Activated naive CD8-positive, alpha-beta T cell (primary cell): ENCODE measurements at regions not wholly inside any gene's neighbourhood (a gene's known extent, or its start where the extent isn't known, plus 50 kb on each side); places are given as distances from the start of the nearest gene placed in this dataset.
"Not testable (repeated sequence)": the region's sequence is repeated elsewhere in the genome, so short reads cannot be mapped to it uniquely, and the experiment has no call there.

ENCODE experiments used
- H3K27ac Mint-ChIP-seq: one replicate; pipeline ENCODE4 v1.8.0; 2021; ENCODE audit warnings: mixed read lengths
- H3K27me3 Mint-ChIP-seq: one replicate; pipeline ENCODE4 v1.8.0; 2021; ENCODE audit warnings: mixed read lengths
- H3K36me3 Mint-ChIP-seq: one replicate; pipeline ENCODE4 v1.8.0; 2021; ENCODE audit warnings: mixed read lengths
- H3K4me1 Mint-ChIP-seq: one replicate; pipeline ENCODE4 v1.8.0; 2021; ENCODE audit warnings: low read depth, mixed read lengths
- H3K4me3 Mint-ChIP-seq: one replicate; pipeline ENCODE4 v1.8.0; 2021; ENCODE audit warnings: mild to moderate bottlenecking, mixed read lengths
- H3K9me3 Mint-ChIP-seq: one replicate; pipeline ENCODE4 v1.8.0; 2021; ENCODE audit warnings: low read depth, mixed read lengths

DNA sequence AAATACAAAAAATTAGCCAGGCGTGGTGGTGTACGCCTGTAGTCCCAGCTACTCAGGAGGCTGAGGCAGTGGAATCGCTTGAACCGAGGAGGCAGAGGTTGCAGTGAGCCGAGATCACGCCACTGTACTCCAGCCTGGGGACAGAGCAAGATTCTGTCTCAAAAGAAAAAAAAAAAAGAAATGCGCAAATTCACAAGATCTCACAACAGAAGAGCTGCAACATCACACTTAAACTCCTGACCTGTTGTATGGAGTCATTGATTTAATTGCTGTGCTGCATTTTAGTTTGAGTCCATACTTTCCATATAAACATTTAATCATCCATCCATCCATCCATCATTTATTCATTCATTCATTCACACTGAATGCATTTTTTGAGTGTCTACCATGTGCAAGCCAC lies 229.7 kb downstream of the MREG start:
- H3K36me3 Mint-ChIP-seq, H3K4me3 Mint-ChIP-seq, H3K4me1 Mint-ChIP-seq, H3K27ac Mint-ChIP-seq, H3K27me3 Mint-ChIP-seq, H3K9me3 Mint-ChIP-seq: not testable (repeated sequence)

GRCh38 chr2:215782965-215783364 lies 230.4 kb downstream of the MREG start:
- no peaks in the 10 kb centered on the region for H3K4me1 Mint-ChIP-seq
- H3K27ac Mint-ChIP-seq: no peak overlapping the region
- H3K4me3 Mint-ChIP-seq: no peak overlapping the region
- H3K36me3 Mint-ChIP-seq: no peaks in the 10 kb centered on the region
- no peaks in the 10 kb centered on the region for H3K27me3 Mint-ChIP-seq
- H3K9me3 Mint-ChIP-seq: no peaks in the 10 kb centered on the region

GRCh38 chr2:215782295-215782694 lies 231.1 kb downstream of the MREG start:
- Mint-ChIP-seq H3K4me3 (no peak overlapping the region), H3K27ac (no peak overlapping the region), H3K9me3 (no peaks in the 10 kb centered on the region), H3K36me3 (no peaks in the 10 kb centered on the region), H3K4me1 (no peaks in the 10 kb centered on the region), H3K27me3 (no peaks in the 10 kb centered on the region)

- no peaks in the 10 kb centered on the region for H3K9me3 Mint-ChIP-seq
- H3K4me1 Mint-ChIP-seq: no peaks in the 10 kb centered on the region
- no peaks in the 10 kb centered on the region for H3K27me3 Mint-ChIP-seq
- no peak overlapping the region for H3K4me3 Mint-ChIP-seq
- H3K27ac Mint-ChIP-seq: no peak overlapping the region
- H3K36me3 Mint-ChIP-seq: no peaks in the 10 kb centered on the region
Observed at GRCh38 chr2:215780907-215781685, 232.3 kb downstream of the MREG start.

- Mint-ChIP-seq H3K4me1 (no peaks in the 10 kb centered on the region), H3K27ac (no peak overlapping the region), H3K36me3 (no peaks in the 10 kb centered on the region), H3K27me3 (no peaks in the 10 kb centered on the region), H3K4me3 (no peak overlapping the region), H3K9me3 (no peaks in the 10 kb centered on the region)
Observed at GRCh38 chr2:215780313-215780712, 233.0 kb downstream of the MREG start.

DNA sequence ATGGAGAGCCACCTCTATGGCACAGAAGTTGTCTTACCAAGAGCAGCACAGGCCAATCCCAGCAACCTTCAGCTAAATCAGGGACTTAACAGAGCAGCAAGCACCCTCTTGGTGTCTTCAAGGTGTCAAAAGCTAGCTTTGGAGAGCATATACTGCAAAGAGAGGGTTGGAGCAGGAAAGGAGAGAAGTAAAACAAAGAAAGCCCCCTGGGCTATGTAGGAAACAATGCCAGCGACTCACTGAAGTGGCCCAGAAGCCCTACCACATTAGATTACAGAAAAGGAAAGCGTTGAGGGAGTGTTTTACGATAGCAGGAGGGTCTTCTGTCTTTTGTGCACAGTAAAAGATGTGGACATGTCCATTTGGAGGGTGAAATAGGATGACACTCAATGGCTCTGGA lies 233.4 kb downstream of the MREG start:
- H3K36me3 Mint-ChIP-seq: no peaks in the 10 kb centered on the region
- H3K4me1 Mint-ChIP-seq: no peaks in the 10 kb centered on the region
- H3K9me3 Mint-ChIP-seq: no peaks in the 10 kb centered on the region
- no peak overlapping the region for H3K4me3 Mint-ChIP-seq
- H3K27me3 Mint-ChIP-seq: no peaks in the 10 kb centered on the region
- H3K27ac Mint-ChIP-seq: no peak overlapping the region

DNA sequence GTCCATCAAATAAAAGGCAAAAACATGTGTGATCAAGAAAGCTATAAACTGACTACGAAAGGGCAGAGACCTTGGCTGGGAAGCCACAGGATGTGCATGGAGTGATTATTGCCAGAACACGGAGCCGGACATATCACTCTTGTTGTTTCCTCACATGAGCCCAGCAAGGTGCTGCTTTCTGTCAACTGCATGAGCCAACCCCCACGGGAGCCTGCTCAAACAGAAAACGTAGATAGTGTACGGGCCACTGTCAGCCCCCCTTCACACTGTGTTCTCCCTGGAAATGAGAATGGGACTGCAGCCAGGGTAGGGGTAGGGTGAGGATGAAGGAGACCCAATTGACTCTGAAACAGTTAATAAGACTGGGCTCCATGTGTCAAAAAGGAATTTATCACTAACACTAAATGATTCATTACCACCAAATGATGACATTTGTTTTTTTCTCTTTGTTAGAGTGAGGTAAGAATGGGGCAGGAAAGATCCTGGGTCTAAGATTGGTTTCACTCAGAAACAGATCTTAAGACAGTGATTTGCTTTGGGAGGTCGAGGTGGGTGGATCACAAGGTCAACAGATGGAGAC lies 235.8 kb downstream of the MREG start:
- H3K9me3 Mint-ChIP-seq: no peaks in the 10 kb centered on the region
- H3K4me3 Mint-ChIP-seq: no peak overlapping the region
- no peak overlapping the region for H3K27ac Mint-ChIP-seq
- H3K4me1 Mint-ChIP-seq: no peaks in the 10 kb centered on the region
- peaks cover 1% of the 10 kb centered on the region for H3K27me3 Mint-ChIP-seq
- no peaks in the 10 kb centered on the region for H3K36me3 Mint-ChIP-seq

- Mint-ChIP-seq H3K27ac (no peak overlapping the region), H3K4me1 (no peaks in the 10 kb centered on the region), H3K27me3 (peaks cover 1% of the 10 kb centered on the region), H3K9me3 (no peaks in the 10 kb centered on the region), H3K36me3 (no peaks in the 10 kb centered on the region), H3K4me3 (no peak overlapping the region)
Observed at GRCh38 chr2:215775106-215775505, 238.2 kb downstream of the MREG start.

DNA sequence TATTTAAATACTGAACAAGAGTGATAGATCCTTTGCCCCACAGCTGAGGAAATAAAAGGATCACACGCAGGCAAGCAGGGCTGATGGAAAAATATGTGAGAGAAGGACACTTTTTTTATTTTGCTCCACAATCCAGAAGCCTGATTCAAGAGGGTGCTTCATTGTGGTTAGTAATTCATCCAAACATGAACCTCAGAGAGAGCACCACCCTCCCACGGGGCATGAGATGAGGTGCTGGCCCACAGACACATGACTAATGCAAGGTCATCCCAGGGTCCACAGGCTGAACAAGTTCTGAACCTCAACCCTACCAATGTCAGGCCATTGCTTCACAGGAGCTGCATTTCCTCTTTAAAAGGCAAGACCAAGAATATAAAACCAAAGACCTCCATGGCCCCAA lies 239.6 kb downstream of the MREG start:
- no peaks in the 10 kb centered on the region for H3K9me3 Mint-ChIP-seq
- H3K4me3 Mint-ChIP-seq: no peak overlapping the region
- no peaks in the 10 kb centered on the region for H3K4me1 Mint-ChIP-seq
- H3K27me3 Mint-ChIP-seq: peaks cover 1% of the 10 kb centered on the region
- no peaks in the 10 kb centered on the region for H3K36me3 Mint-ChIP-seq
- no peak overlapping the region for H3K27ac Mint-ChIP-seq

DNA sequence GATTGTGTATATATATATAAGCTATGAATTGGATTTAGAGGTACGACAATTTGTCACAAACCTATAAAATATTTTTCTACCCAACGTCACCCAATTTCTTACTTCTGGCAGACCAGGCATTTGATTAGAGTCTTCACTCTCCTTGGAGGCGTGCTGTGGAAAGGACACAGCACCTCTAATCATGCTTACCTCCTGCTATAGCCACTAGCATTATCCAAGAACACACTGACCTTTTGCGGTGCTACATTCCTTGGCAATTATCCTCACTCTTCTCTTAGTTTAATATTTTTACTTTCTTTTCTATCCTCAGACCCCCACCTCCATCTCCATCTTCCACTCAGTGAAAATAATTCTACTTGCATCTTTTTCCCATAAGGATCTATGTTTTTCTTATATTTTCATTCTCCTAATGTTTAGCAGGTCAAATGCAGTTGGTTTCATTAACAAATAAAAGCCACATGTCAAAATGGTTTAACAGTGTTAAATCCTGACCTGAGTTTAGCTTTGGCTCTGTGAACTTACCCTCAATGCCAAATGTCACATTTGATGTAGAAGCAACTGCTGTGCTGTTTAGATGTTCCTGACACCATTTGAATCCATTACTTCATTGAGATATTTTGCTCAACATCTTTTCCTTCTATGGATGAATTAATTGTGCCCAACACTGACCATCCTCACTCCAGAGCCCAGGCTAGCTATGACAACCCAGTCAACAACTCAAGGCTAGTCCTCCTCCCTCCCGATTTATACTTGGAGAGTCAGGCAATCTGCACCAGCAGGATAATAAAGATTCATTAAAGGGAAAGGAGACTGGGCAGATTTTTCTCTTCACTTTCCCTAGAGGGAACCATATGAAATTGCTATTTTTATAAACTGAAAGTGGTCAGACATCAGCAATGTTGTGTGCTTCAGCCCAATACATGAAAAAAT lies 240.5 kb downstream of the MREG start:
- H3K4me3 Mint-ChIP-seq: no peak overlapping the region
- H3K36me3 Mint-ChIP-seq: no peaks in the 10 kb centered on the region
- H3K27ac Mint-ChIP-seq: no peak overlapping the region

DNA sequence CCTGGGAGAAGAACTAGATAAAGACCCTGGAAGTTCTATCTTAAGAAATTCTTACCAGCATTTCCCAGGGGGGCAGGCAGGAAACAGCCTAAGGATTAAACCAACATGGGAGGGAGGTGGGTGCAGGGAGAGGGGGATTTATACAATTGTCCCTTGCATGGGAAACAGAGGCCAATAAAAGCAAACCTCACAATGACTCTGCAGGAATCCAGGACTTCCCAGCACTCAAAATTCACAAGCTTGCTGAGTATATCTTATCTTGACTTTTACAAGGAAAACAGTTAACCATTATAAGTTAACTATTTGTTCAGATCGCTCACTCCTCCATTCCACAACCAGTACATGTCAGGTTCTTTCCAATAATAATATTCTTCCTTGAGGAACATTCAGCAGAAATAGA lies 241.3 kb downstream of the MREG start:
- H3K4me1 Mint-ChIP-seq: no peaks in the 10 kb centered on the region
- H3K27ac Mint-ChIP-seq: no peak overlapping the region
- peaks cover 7% of the 10 kb centered on the region for H3K27me3 Mint-ChIP-seq
- H3K36me3 Mint-ChIP-seq: no peaks in the 10 kb centered on the region
- no peak overlapping the region for H3K4me3 Mint-ChIP-seq
- H3K9me3 Mint-ChIP-seq: no peaks in the 10 kb centered on the region

More for the DNA sequence above, 240.5 kb downstream of the MREG start:
- Mint-ChIP-seq H3K9me3 (no peaks in the 10 kb centered on the region), H3K4me1 (no peaks in the 10 kb centered on the region), H3K27me3 (peaks cover 1% of the 10 kb centered on the region)

DNA sequence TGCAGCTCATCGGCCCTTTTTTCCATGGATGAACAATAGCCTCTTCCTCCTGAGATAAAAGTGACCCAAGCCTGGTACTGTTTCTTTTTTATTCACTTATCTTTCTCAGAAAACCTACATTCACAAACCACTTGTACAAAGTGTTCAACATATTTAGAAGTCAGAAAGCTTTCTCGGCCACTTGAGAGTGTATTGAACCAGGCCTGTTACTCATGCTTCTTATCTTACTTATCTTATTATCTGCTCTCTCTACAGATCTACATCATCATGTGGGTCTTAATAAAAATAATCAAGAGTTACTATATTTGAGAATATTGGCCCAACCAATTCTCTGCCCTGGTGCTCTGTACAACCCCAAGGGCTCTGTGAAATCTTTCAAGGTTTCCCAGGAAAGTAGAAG lies 242.1 kb downstream of the MREG start:
- Mint-ChIP-seq H3K36me3 (no peaks in the 10 kb centered on the region), H3K27me3 (peaks cover 7% of the 10 kb centered on the region), H3K27ac (no peak overlapping the region), H3K4me1 (no peaks in the 10 kb centered on the region), H3K9me3 (no peaks in the 10 kb centered on the region), H3K4me3 (no peak overlapping the region)

DNA sequence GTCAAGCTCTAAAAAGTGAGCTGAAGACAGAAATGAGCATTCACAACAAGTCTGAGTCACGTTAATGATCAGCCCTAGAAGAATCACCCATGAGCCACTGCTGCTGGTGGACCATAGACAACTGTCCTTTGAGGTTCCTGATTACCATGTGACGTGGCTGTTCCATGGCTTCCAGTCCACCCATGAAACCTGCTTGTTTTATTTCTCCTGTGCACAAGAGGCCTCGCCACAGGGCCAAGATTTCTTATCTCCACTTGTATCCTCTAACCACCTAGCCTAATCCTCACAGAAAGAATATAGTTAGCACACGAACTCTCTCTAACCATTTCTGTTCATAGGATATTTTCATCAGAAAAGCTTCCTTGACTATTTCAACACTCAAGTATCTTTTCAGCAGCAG lies 242.7 kb downstream of the MREG start:
- peaks cover 8% of the 10 kb centered on the region for H3K27me3 Mint-ChIP-seq
- H3K27ac Mint-ChIP-seq: no peak overlapping the region
- H3K9me3 Mint-ChIP-seq: no peaks in the 10 kb centered on the region
- no peaks in the 10 kb centered on the region for H3K36me3 Mint-ChIP-seq
- no peak overlapping the region for H3K4me3 Mint-ChIP-seq
- no peaks in the 10 kb centered on the region for H3K4me1 Mint-ChIP-seq

- Mint-ChIP-seq H3K27me3 (peaks cover 10% of the 10 kb centered on the region), H3K27ac (no peak overlapping the region), H3K9me3 (no peaks in the 10 kb centered on the region), H3K36me3 (no peaks in the 10 kb centered on the region), H3K4me1 (no peaks in the 10 kb centered on the region), H3K4me3 (no peak overlapping the region)
Observed at GRCh38 chr2:215769246-215769645, 244.1 kb downstream of the MREG start.

GRCh38 chr2:215767625-215768024 lies 245.7 kb downstream of the MREG start:
- H3K27me3 Mint-ChIP-seq: peaks cover 9% of the 10 kb centered on the region
- no peak overlapping the region for H3K27ac Mint-ChIP-seq
- no peaks in the 10 kb centered on the region for H3K9me3 Mint-ChIP-seq
- no peak overlapping the region for H3K4me3 Mint-ChIP-seq
- H3K4me1 Mint-ChIP-seq: no peaks in the 10 kb centered on the region
- H3K36me3 Mint-ChIP-seq: no peaks in the 10 kb centered on the region
